SK-N-SH (cell line): ENCODE measurements at regions not wholly inside any gene's neighbourhood (a gene's known extent, or its start where the extent isn't known, plus 50 kb on each side); places are given as distances from the start of the nearest gene placed in this dataset.

Experiments
- CTCF ChIA-PET: fragments of 300-600, 350-600 bp; formaldehyde crosslinking; extraction: SDS; loops from one replicate; lab custom pipeline; 2021; lab: Yijun Ruan, JAX
- POLR2A ChIA-PET: fragments of 350-600 bp; sonication (Branson Sonifier 250); formaldehyde crosslinking; extraction: SDS; loops from one replicate; lab custom pipeline; 2020; ENCODE audit warnings: antibody characterized with exemption, inconsistent platforms; lab: Yijun Ruan, JAX
- DNase-seq: peaks from one replicate; pipeline ENCODE4 v3.0.0; 2012
- H2AFZ ChIP-seq: fragments of 200-600 bp; sonication (generic); 2 replicates; pipeline ENCODE4 v1.8.1; 2016; ENCODE audit warnings: antibody characterized with exemption, mild to moderate bottlenecking, low read depth
- H3F3A ChIP-seq: fragments of 200-600 bp; sonication (generic); replicated peaks from 2 replicates; pipeline ENCODE3; 2016; ENCODE audit warnings: antibody characterized with exemption, mild to moderate bottlenecking; ENCODE audit not compliant: insufficient read depth
- H3K27ac ChIP-seq, 2 experiments: fragments of 200-500 bp in 1 of 2; fragments of 200-600 bp in 1 of 2; sonication (Bioruptor generic) in 1 of 2; sonication (generic), shearing (Covaris generic) in 1 of 2; 2 replicates each; pipeline versions ENCODE4 v1.5.1 to v1.6.1; 2014 to 2016; ENCODE audit warnings: low read depth in 2 of 2, inconsistent platforms in 1 of 2, low read length in 1 of 2, mild to moderate bottlenecking in 1 of 2, mixed read lengths in 1 of 2
- H3K27me3 ChIP-seq: fragments of 200-600 bp; sonication (generic), shearing (Covaris generic); 2 replicates; pipeline ENCODE4 v1.6.1; 2016; ENCODE audit warnings: mixed run types; ENCODE audit not compliant: insufficient read depth
- H3K36me3 ChIP-seq, 2 experiments: fragments of 200-500 bp in 1 of 2; fragments of 200-600 bp in 1 of 2; sonication (Bioruptor generic) in 1 of 2; sonication (generic) in 1 of 2; replicated peaks in 1 of 2; 2 replicates each; pipeline versions ENCODE3 to v1.5.1; 2014 to 2016; ENCODE audit warnings: low read length in 1 of 2, mild to moderate bottlenecking in 1 of 2; ENCODE audit not compliant: insufficient read depth in 2 of 2, control insufficient read depth in 1 of 2
- H3K4me1 ChIP-seq, 2 experiments: fragments of 200-500 bp in 1 of 2; fragments of 200-600 bp in 1 of 2; sonication (Bioruptor generic) in 1 of 2; sonication (generic), shearing (Covaris generic) in 1 of 2; 2 replicates each; pipeline versions ENCODE4 v1.5.1 to v1.6.1; 2014 to 2016; ENCODE audit warnings: low read depth in 1 of 2, low read length in 1 of 2, mixed run types in 1 of 2; ENCODE audit not compliant: insufficient read depth in 2 of 2, control insufficient read depth in 1 of 2
- H3K4me2 ChIP-seq: fragments of 200-600 bp; sonication (generic), shearing (Covaris generic); 2 replicates; pipeline ENCODE4 v1.6.1; 2017; ENCODE audit warnings: mixed run types
- H3K4me3 ChIP-seq, 2 experiments: fragments of 200-500 bp in 1 of 2; fragments of 200-600 bp in 1 of 2; sonication (Bioruptor generic) in 1 of 2; sonication (generic), shearing (Covaris generic) in 1 of 2; 2 replicates each; pipeline versions ENCODE4 v1.5.1 to v1.8.1; 2014 to 2016; ENCODE audit warnings: low read depth in 2 of 2, inconsistent platforms in 1 of 2, low read length in 1 of 2, mild to moderate bottlenecking in 1 of 2, mixed read lengths in 1 of 2, moderate library complexity in 1 of 2
- H3K79me2 ChIP-seq: fragments of 200-600 bp; sonication (generic); 2 replicates; pipeline ENCODE4 v1.8.1; 2017; ENCODE audit warnings: mild to moderate bottlenecking; ENCODE audit not compliant: insufficient read depth
- H3K9ac ChIP-seq: fragments of 200-600 bp; sonication (generic); 2 replicates; pipeline ENCODE4 v1.6.1; 2017; ENCODE audit warnings: mixed run types
- H3K9me2 ChIP-seq: fragments of 200-600 bp; sonication (generic); 2 replicates; pipeline ENCODE4 v1.6.1; 2017; ENCODE audit warnings: mixed run types
- H3K9me3 ChIP-seq: fragments of 200-600 bp; sonication (generic); 2 replicates; pipeline ENCODE4 v1.6.1; 2017; ENCODE audit warnings: mixed run types, mild to moderate bottlenecking, moderate library complexity
- H4K20me1 ChIP-seq: fragments of 200-600 bp; sonication (generic); 2 replicates; pipeline ENCODE4 v1.6.1; 2017; ENCODE audit warnings: mild to moderate bottlenecking, mixed run types; ENCODE audit not compliant: insufficient read depth
- CHD2 ChIP-seq: fragments of 150-350 bp; IDR thresholded peaks from 2 replicates; pipeline ENCODE4 v1.6.1; 2018; ENCODE audit warnings: low read length; ENCODE audit not compliant: partially characterized antibody
- CTCF ChIP-seq: fragments of 200-600 bp; sonication (generic); IDR thresholded peaks from 2 replicates; pipeline ENCODE4 v1.6.1; 2017; ENCODE audit warnings: antibody characterized with exemption, mild to moderate bottlenecking, moderate library complexity
- ELF1 ChIP-seq: IDR thresholded peaks from 2 replicates; pipeline ENCODE4 v1.4.0; 2012
- EP300 ChIP-seq, 2 experiments: IDR thresholded peaks; 2 replicates each; pipeline versions ENCODE4 v1.4.0 to v1.6.1; 2012; ENCODE audit warnings: borderline replicate concordance in 1 of 2, low read depth in 1 of 2, low read length in 1 of 2
- FOSL2 ChIP-seq: IDR thresholded peaks from 2 replicates; pipeline ENCODE4 v1.4.0; 2012; ENCODE audit warnings: low read depth, mild to moderate bottlenecking, moderate library complexity, borderline replicate concordance
- FOXJ3 ChIP-seq: sonication (generic); formaldehyde crosslinking; IDR thresholded peaks from 2 replicates; pipeline ENCODE4 v1.5.1; 2020; ENCODE audit warnings: mild to moderate bottlenecking, missing genetic modification reagents
- GATA2 ChIP-seq: sonication (generic); formaldehyde crosslinking; IDR thresholded peaks from 2 replicates; pipeline ENCODE4 v1.5.0; 2020; ENCODE audit warnings: mild to moderate bottlenecking, missing genetic modification reagents
- MEF2A ChIP-seq: IDR thresholded peaks from 2 replicates; pipeline ENCODE4 v1.4.0; 2012; ENCODE audit warnings: low read depth, borderline replicate concordance
- NFIC ChIP-seq: IDR thresholded peaks from 2 replicates; pipeline ENCODE4 v1.4.0; 2012; ENCODE audit warnings: borderline replicate concordance
- NRF1 ChIP-seq: IDR thresholded peaks from 2 replicates; pipeline ENCODE4 v1.6.1; 2012; ENCODE audit warnings: low read depth, mild to moderate bottlenecking, low read length
- POLR2AphosphoS5 ChIP-seq: IDR thresholded peaks from 2 replicates; pipeline ENCODE4 v1.6.1; 2012; ENCODE audit warnings: low read depth, low read length
- RAD21 ChIP-seq: IDR thresholded peaks from 2 replicates; pipeline ENCODE4 v1.6.1; 2012; ENCODE audit warnings: mild to moderate bottlenecking, low read length
- RCOR1 ChIP-seq: fragments of 150-350 bp; IDR thresholded peaks from 2 replicates; pipeline ENCODE4 v1.6.1; 2017; ENCODE audit warnings: antibody characterized with exemption, low read length
- SIN3A ChIP-seq: IDR thresholded peaks from 2 replicates; pipeline ENCODE4 v1.6.1; 2012; ENCODE audit warnings: low read depth, mild to moderate bottlenecking, low read length, moderate library complexity, borderline replicate concordance
- SMC3 ChIP-seq: IDR thresholded peaks from 2 replicates; pipeline ENCODE4 v1.6.1; 2012; ENCODE audit warnings: low read depth, low read length, improper control_type of control experiment
- TAF1 ChIP-seq: IDR thresholded peaks from 2 replicates; pipeline ENCODE4 v1.6.1; 2012; ENCODE audit warnings: low read depth, mild to moderate bottlenecking, low read length, moderate library complexity, borderline replicate concordance
- TCF12 ChIP-seq: IDR thresholded peaks from 2 replicates; pipeline ENCODE4 v1.4.0; 2012
- TEAD4 ChIP-seq: IDR thresholded peaks from 2 replicates; pipeline ENCODE4 v1.4.0; 2012; ENCODE audit warnings: mild to moderate bottlenecking, borderline replicate concordance; ENCODE audit not compliant: insufficient read depth
- USF2 ChIP-seq: fragments of 150-350 bp; IDR thresholded peaks from 2 replicates; pipeline ENCODE4 v1.6.1; 2017; ENCODE audit warnings: antibody characterized with exemption, low read length, low read depth, borderline replicate concordance
- YY1 ChIP-seq: IDR thresholded peaks from 2 replicates; pipeline ENCODE4 v1.4.0; 2012; ENCODE audit warnings: low read depth, mild to moderate bottlenecking
- ZBTB33 ChIP-seq: IDR thresholded peaks from 2 replicates; pipeline ENCODE4 v1.4.0; 2012; ENCODE audit warnings: low read depth, borderline replicate concordance
- WGBS: methylation state at CpG from one replicate; pipeline ENCODE4 v1.1.6; 2017; ENCODE audit warnings: low lambda C conversion rate; 5-methylcytosine and 5-hydroxymethylcytosine counted together
- TF ChIP-seq, protein P1 (sequence below): IDR thresholded peaks from 2 replicates; pipeline ENCODE4 v1.6.1; 2012; ENCODE audit warnings: mild to moderate bottlenecking, low read depth, low read length, moderate library complexity
- TF ChIP-seq, protein P2 (sequence below): IDR thresholded peaks from 2 replicates; pipeline ENCODE4 v1.4.0; 2012; ENCODE audit warnings: low read depth

GRCh38 chr3:19063936-19064335, 84.4 kb upstream of the KCNH8 start:
- Histone ChIP-seq H3K4me1 (peaks cover 0 to 11% of the 10 kb centered on the region in 2 experiments; a peak in 2 of 4 replicates), H3K9me2 (no peaks in the 10 kb centered on the region), H3K36me3 (no peaks in the 10 kb centered on the region), H3K27me3 (no peaks in the 10 kb centered on the region)
- WGBS = 17% methylated on average over 5 of the region's 5 CpGs
- CTCF ChIA-PET = interaction anchor here (1.1 to 3.7 kb wide), 10 partner anchors 10 to 803 kb away, joined by 3 to 54 read pairs (median 16); no protein-coding TSS in a partner anchor
- TF ChIP-seq FOSL2 (no peak), RAD21 (peak; percentile 14; the same call in 1 of the 2 replicates), ZBTB33 (no peak), TEAD4 (peak; percentile 34; the same call in 1 of the 2 replicates), NFIC (no peak), CHD2 (peak; percentile 83), GATA2 (CRISPR knock-in tag) (peak; percentile 71), TCF12 (peak; percentile 39), SMC3 (no peak), MEF2A (no peak), NRF1 (no peak), RCOR1 (peak; percentile 89), POLR2AphosphoS5 (0 out of 2 replicates have a peak, but pooled peaks have one; percentile 25), YY1 (no peak), TAF1 (no peak), CTCF (no peak), ELF1 (no peak), USF2 (no peak), EP300 (IDR thresholded peaks at IDR 0.05; ENCODE audit: borderline replicate concordance in 1 of 2, low read depth in 1 of 2, low read length in 1 of 2) (peak in 1 of 2 experiments; percentile 94; a peak in 2 of 4 replicates), SIN3A (no peak), FOXJ3 (peak; percentile 80)
- TF ChIP-seq, protein P1, sequence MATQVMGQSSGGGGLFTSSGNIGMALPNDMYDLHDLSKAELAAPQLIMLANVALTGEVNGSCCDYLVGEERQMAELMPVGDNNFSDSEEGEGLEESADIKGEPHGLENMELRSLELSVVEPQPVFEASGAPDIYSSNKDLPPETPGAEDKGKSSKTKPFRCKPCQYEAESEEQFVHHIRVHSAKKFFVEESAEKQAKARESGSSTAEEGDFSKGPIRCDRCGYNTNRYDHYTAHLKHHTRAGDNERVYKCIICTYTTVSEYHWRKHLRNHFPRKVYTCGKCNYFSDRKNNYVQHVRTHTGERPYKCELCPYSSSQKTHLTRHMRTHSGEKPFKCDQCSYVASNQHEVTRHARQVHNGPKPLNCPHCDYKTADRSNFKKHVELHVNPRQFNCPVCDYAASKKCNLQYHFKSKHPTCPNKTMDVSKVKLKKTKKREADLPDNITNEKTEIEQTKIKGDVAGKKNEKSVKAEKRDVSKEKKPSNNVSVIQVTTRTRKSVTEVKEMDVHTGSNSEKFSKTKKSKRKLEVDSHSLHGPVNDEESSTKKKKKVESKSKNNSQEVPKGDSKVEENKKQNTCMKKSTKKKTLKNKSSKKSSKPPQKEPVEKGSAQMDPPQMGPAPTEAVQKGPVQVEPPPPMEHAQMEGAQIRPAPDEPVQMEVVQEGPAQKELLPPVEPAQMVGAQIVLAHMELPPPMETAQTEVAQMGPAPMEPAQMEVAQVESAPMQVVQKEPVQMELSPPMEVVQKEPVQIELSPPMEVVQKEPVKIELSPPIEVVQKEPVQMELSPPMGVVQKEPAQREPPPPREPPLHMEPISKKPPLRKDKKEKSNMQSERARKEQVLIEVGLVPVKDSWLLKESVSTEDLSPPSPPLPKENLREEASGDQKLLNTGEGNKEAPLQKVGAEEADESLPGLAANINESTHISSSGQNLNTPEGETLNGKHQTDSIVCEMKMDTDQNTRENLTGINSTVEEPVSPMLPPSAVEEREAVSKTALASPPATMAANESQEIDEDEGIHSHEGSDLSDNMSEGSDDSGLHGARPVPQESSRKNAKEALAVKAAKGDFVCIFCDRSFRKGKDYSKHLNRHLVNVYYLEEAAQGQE = no peak
- TF ChIP-seq, protein P2, sequence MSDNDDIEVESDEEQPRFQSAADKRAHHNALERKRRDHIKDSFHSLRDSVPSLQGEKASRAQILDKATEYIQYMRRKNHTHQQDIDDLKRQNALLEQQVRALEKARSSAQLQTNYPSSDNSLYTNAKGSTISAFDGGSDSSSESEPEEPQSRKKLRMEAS = no peak
- TF ChIP-seq, all 33 proteins: peak for 9
- Histone ChIP-seq H3F3A (no peaks in the 10 kb centered on the region), H3K27ac (peak overlapping the region in 1 of 2 experiments; percentile 73; a peak in 2 of 4 replicates), H3K79me2 (no peaks in the 10 kb centered on the region), H3K4me3 (no peak overlapping the region), H4K20me1 (no peaks in the 10 kb centered on the region), H2AFZ (no peak overlapping the region), H3K9ac (no peak overlapping the region), H3K4me2 (no peak overlapping the region), H3K9me3 (no peaks in the 10 kb centered on the region)
- POLR2A ChIA-PET = interaction anchor here (1.2 kb wide), 1 partner anchor 83 kb away, joined by 4 read pairs; no protein-coding TSS in a partner anchor
- peak; percentile 34 for DNase-seq
